ENCODE measurements at regions not wholly inside any gene's neighbourhood (a gene's known extent, or its start where the extent isn't known, plus 50 kb on each side); places are given as distances from the start of the nearest gene placed in this dataset.

- no peak overlapping the region for H4K5ac ChIP-seq (ENCODE audit: insufficient read length, low read depth, low read length)
- POLR2A ChIA-PET (ENCODE audit: partially characterized antibody): no interaction called here
- DNase-seq (ENCODE audit: low read depth in 1 of 2, low spot score in 2 of 2): no peak
- H3K79me1 ChIP-seq (ENCODE audit: low read depth, low read length): no peaks in the 10 kb centered on the region
- no peak overlapping the region for H2AK5ac ChIP-seq (ENCODE audit: low read depth, low read length)
- no peak overlapping the region for H3K27ac ChIP-seq (ENCODE audit: low read depth, low read length)
- 94% methylated on average over 5 of the region's 5 CpGs; no CpG with 5 or more reads in 1 of the 2 experiments for WGBS, 2 experiments (ENCODE audit: extremely low coverage in 1 of 2, insufficient coverage in 1 of 2, insufficient read length in 1 of 2, insufficient replicate concordance in 2 of 2, low coverage in 1 of 2, low lambda C conversion rate in 2 of 2, missing lambda C conversion rate in 1 of 2)
- H2AFZ ChIP-seq (ENCODE audit: low read length): no peak overlapping the region
- no peak overlapping the region for H3K4me3 ChIP-seq (ENCODE audit: extremely low read depth in 1 of 4, insufficient read depth in 2 of 4, low read depth in 3 of 4, low read length in 4 of 4)
- H2BK120ac ChIP-seq (replicated peaks; ENCODE audit: low read depth, low read length): no peak overlapping the region
- H3K4ac ChIP-seq (replicated peaks; ENCODE audit: insufficient read length, low read depth, low read length): no peak overlapping the region
- H3K27me3 ChIP-seq (replicated peaks in 1 of 4; ENCODE audit: control insufficient read depth in 3 of 4, extremely low read depth in 1 of 4, insufficient read depth in 3 of 4, low read length in 3 of 4): no peaks in the 10 kb centered on the region
- no peak overlapping the region for H2BK15ac ChIP-seq (ENCODE audit: low read length)
- TF ChIP-seq RXRA (IDR thresholded peaks at IDR 0.05; ENCODE audit: insufficient read depth, low read depth, low read length) (no peak), ASH2L (IDR thresholded peaks at IDR 0.05; ENCODE audit: low read length) (no peak), POLR2A (IDR thresholded peaks at IDR 0.05; ENCODE audit: control extremely low read depth in 1 of 2, low read depth in 2 of 2, low read length in 2 of 2) (no peak), NRF1 (IDR thresholded peaks at IDR 0.05; ENCODE audit: low read depth, low read length) (no peak), MAX (IDR thresholded peaks at IDR 0.05) (no peak), SP4 (IDR thresholded peaks at IDR 0.05; ENCODE audit: low read length) (no peak), FOSL1 (IDR thresholded peaks at IDR 0.05; ENCODE audit: insufficient read depth, low read depth, low read length) (no peak), POLR2AphosphoS5 (IDR thresholded peaks at IDR 0.05; ENCODE audit: low read depth, low read length) (no peak), CEBPB (IDR thresholded peaks at IDR 0.05; ENCODE audit: low read depth, low read length) (no peak), GABPA (IDR thresholded peaks at IDR 0.05; ENCODE audit: borderline replicate concordance, insufficient read depth, low read length) (no peak)
- FAIRE-seq: no peak
- H3K9ac ChIP-seq (replicated peaks in 1 of 4; ENCODE audit: extremely low read depth in 1 of 4, low read depth in 3 of 4, low read length in 3 of 4): no peak overlapping the region
- H2BK20ac ChIP-seq (ENCODE audit: low read length): no peak overlapping the region
- H2BK5ac ChIP-seq (ENCODE audit: low read depth, low read length): no peak overlapping the region
- no peak overlapping the region for H3K14ac ChIP-seq (ENCODE audit: insufficient read length)
- H3K18ac ChIP-seq (ENCODE audit: extremely low read depth, low read length): no peak overlapping the region
- CTCF ChIA-PET (ENCODE audit: partially characterized antibody): no interaction called here
- no peaks in the 10 kb centered on the region for H3K4me1 ChIP-seq (replicated peaks in 1 of 4; ENCODE audit: control insufficient read depth in 3 of 4, insufficient read depth in 4 of 4, low read length in 3 of 4)
- no peaks in the 10 kb centered on the region for H3K23me2 ChIP-seq (ENCODE audit: low read depth, low read length)
- no peaks in the 10 kb centered on the region for H4K20me1 ChIP-seq (replicated peaks in 1 of 2; ENCODE audit: control insufficient read depth in 1 of 2, insufficient read depth in 2 of 2, low read length in 2 of 2)
- H3K36me3 ChIP-seq (ENCODE audit: control insufficient read depth in 2 of 4, insufficient read depth in 4 of 4, low read length in 3 of 4): no peaks in the 10 kb centered on the region; a peak in 1 of 8 replicates
- no peak overlapping the region for H4K8ac ChIP-seq (ENCODE audit: extremely low read depth, insufficient read depth, low read length)
- H3K79me2 ChIP-seq (ENCODE audit: control insufficient read depth in 1 of 2, insufficient read depth in 2 of 2, low read length in 2 of 2): no peaks in the 10 kb centered on the region
- H3K9me3 ChIP-seq (ENCODE audit: insufficient read depth in 2 of 2, low read depth in 1 of 2, low read length in 1 of 2): no peaks in the 10 kb centered on the region
- no peak overlapping the region for H4K91ac ChIP-seq (replicated peaks; ENCODE audit: insufficient read length, low read length)
- H2BK12ac ChIP-seq (ENCODE audit: low read depth, low read length): no peak overlapping the region
- H3K4me2 ChIP-seq (ENCODE audit: insufficient read depth in 1 of 2, low read depth in 2 of 2, low read length in 2 of 2): no peak overlapping the region
- no peak overlapping the region for H3K23ac ChIP-seq (ENCODE audit: insufficient read length)
- no peak overlapping the region for H3K56ac ChIP-seq (replicated peaks; ENCODE audit: insufficient read length, low read depth, low read length)
Measured at GRCh38 chr10:105506262-105506661, 865.2 kb downstream of the SORCS3 start.
